ENCODE measurements at regions not wholly inside any gene's neighbourhood (a gene's known extent, or its start where the extent isn't known, plus 50 kb on each side); places are given as distances from the start of the nearest gene placed in this dataset.

DNA sequence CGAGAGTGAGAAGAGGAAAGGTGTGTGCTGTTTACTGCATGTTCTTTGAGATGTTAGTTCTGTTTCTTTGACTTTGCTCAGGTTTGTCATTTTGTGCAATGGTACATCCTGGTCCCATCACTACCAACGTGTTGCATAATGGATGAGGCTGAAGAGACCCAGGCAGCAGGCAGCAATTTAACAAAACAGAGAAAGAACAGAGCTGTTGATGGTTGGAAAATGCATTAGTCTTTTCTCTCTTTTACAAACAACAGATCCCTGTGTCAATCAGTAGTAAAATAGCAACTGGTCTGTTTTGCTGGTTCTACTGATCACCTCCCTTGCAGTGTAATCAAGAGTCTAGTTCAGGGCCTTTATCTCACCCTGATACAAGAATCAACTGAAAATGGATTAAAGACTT lies 64.8 kb upstream of the LIMCH1 start:
- Histone ChIP-seq H3K79me2 (ENCODE audit: control insufficient read depth, insufficient read depth, low read length) (no peaks in the 10 kb centered on the region), H3K4me3 (ENCODE audit: control extremely low read depth in 1 of 5, extremely low read depth in 1 of 5, insufficient read depth in 1 of 5, low read depth in 2 of 5, low read length in 4 of 5) (no peak overlapping the region), H2AFZ (ENCODE audit: insufficient read depth, low read depth, low read length, poor library complexity, severe bottlenecking) (no peak overlapping the region), H3K9me3 (ENCODE audit: control extremely low read depth in 1 of 3, control insufficient read depth in 2 of 3, insufficient read depth in 1 of 3, low read length in 2 of 3) (peaks cover 0 to 1% (median 0%) of the 10 kb centered on the region in 3 donors), H3K9ac (ENCODE audit: low read length) (no peak overlapping the region), H3K4me2 (replicated peaks; ENCODE audit: low read depth, low read length, poor library complexity, severe bottlenecking) (no peak overlapping the region), H3K27me3 (replicated peaks in 1 of 4; ENCODE audit: control extremely low read depth in 1 of 4, control insufficient read depth in 3 of 4, insufficient read depth in 4 of 4, low read length in 3 of 4) (peaks cover 0 to 3% (median 0%) of the 10 kb centered on the region in 4 experiments), H3K36me3 (replicated peaks in 1 of 2; ENCODE audit: control extremely low read depth in 1 of 2, control insufficient read depth in 1 of 2, extremely low read depth in 1 of 2, insufficient read depth in 2 of 2, low read length in 1 of 2) (no peaks in the 10 kb centered on the region), H3K4me1 (ENCODE audit: control insufficient read depth in 2 of 2, insufficient read depth in 2 of 2, low read length in 2 of 2) (no peaks in the 10 kb centered on the region), H4K20me1 (ENCODE audit: control insufficient read depth, insufficient read depth, low read length, poor library complexity, severe bottlenecking) (no peaks in the 10 kb centered on the region), H3K27ac (ENCODE audit: low read length in 2 of 2) (no peak overlapping the region)
- no peak overlapping the region for H3K27ac Mint-ChIP-seq
- TF ChIP-seq EZH2 (IDR thresholded peaks at IDR 0.05; ENCODE audit: borderline replicate concordance, insufficient read depth, low read depth, low read length, poor library complexity, severe bottlenecking) (no peak), CTCF (IDR thresholded peaks at IDR 0.05) (no peak)
- peaks cover 7% of the 10 kb centered on the region for H3K27me3 Mint-ChIP-seq
- intact Hi-C loops (cut with micrococcal nuclease), result no loop called here
- WGBS (ENCODE audit: insufficient coverage), result 83% methylated on average over 1 of the region's 2 CpGs
- DNase-seq, result no peak
- H3K4me3 Mint-ChIP-seq, result no peak overlapping the region
- H3K4me1 Mint-ChIP-seq, result no peaks in the 10 kb centered on the region
- H3K9me3 Mint-ChIP-seq (ENCODE audit: insufficient read depth), result no peaks in the 10 kb centered on the region
- ChIA-PET POLR2A (no interaction called here), CTCF (no interaction called here)
- no peak for ATAC-seq (ENCODE audit: low read depth)

GRCh38 chr4:41475402-41475801 lies 62.6 kb upstream of the LIMCH1 start:
- WGBS (ENCODE audit: insufficient coverage), result no CpG with 5 or more reads among the region's 1 CpG
- Mint-ChIP-seq H3K4me3 (no peak overlapping the region), H3K9me3 (ENCODE audit: insufficient read depth) (no peaks in the 10 kb centered on the region), H3K4me1 (no peaks in the 10 kb centered on the region), H3K27me3 (peaks cover 3% of the 10 kb centered on the region), H3K27ac (no peak overlapping the region)
- H3K27me3 ChIP-seq (replicated peaks in 1 of 4; ENCODE audit: control extremely low read depth in 1 of 4, control insufficient read depth in 3 of 4, insufficient read depth in 4 of 4, low read length in 3 of 4), result no peaks in the 10 kb centered on the region
- ChIA-PET CTCF (no interaction called here), POLR2A (no interaction called here)
- no peak overlapping the region for H3K4me3 ChIP-seq (ENCODE audit: control extremely low read depth in 1 of 5, extremely low read depth in 1 of 5, insufficient read depth in 1 of 5, low read depth in 2 of 5, low read length in 4 of 5)
- H3K4me1 ChIP-seq (ENCODE audit: control insufficient read depth in 2 of 2, insufficient read depth in 2 of 2, low read length in 2 of 2), result no peaks in the 10 kb centered on the region
- H2AFZ ChIP-seq (ENCODE audit: insufficient read depth, low read depth, low read length, poor library complexity, severe bottlenecking), result no peak overlapping the region
- H3K9me3 ChIP-seq (ENCODE audit: control extremely low read depth in 1 of 3, control insufficient read depth in 2 of 3, insufficient read depth in 1 of 3, low read length in 2 of 3), result no peaks in the 10 kb centered on the region
- no peaks in the 10 kb centered on the region for H3K79me2 ChIP-seq (ENCODE audit: control insufficient read depth, insufficient read depth, low read length)
- no peak overlapping the region for H3K9ac ChIP-seq (ENCODE audit: low read length)
- TF ChIP-seq EZH2 (IDR thresholded peaks at IDR 0.05; ENCODE audit: borderline replicate concordance, insufficient read depth, low read depth, low read length, poor library complexity, severe bottlenecking), result no peak
- no peaks in the 10 kb centered on the region for H3K36me3 ChIP-seq (replicated peaks in 1 of 2; ENCODE audit: control extremely low read depth in 1 of 2, control insufficient read depth in 1 of 2, extremely low read depth in 1 of 2, insufficient read depth in 2 of 2, low read length in 1 of 2)
- no peaks in the 10 kb centered on the region for H4K20me1 ChIP-seq (ENCODE audit: control insufficient read depth, insufficient read depth, low read length, poor library complexity, severe bottlenecking)
- DNase-seq, result no peak
- no peak overlapping the region for H3K4me2 ChIP-seq (replicated peaks; ENCODE audit: low read depth, low read length, poor library complexity, severe bottlenecking)
- intact Hi-C loops (cut with micrococcal nuclease), result no loop called here
- no peak for ATAC-seq (ENCODE audit: low read depth)
- H3K27ac ChIP-seq (ENCODE audit: low read length in 2 of 2), result no peak overlapping the region

All from B cell (primary cell).